GM23248 (cell line): ENCODE measurements at regions not wholly inside any gene's neighbourhood (a gene's known extent, or its start where the extent isn't known, plus 50 kb on each side); places are given as distances from the start of the nearest gene placed in this dataset.

ENCODE experiments used
- DNase-seq: peaks from one replicate; pipeline ENCODE4 v3.0.0-alpha.2; 2015
- H2AFZ ChIP-seq: fragments of 200-600 bp; sonication (generic); 2 replicates; pipeline ENCODE4 v1.6.1; 2016; ENCODE audit warnings: antibody characterized with exemption
- H3F3A ChIP-seq: fragments of 200-600 bp; sonication (generic); 2 replicates; pipeline ENCODE4 v1.6.1; 2016; ENCODE audit warnings: mild to moderate bottlenecking, antibody characterized with exemption, mixed run types; ENCODE audit not compliant: insufficient read depth
- H3K27ac ChIP-seq: fragments of 200-600 bp; sonication (generic); 2 replicates; pipeline ENCODE4 v1.5.1; 2016; ENCODE audit warnings: mild to moderate bottlenecking
- H3K27me3 ChIP-seq: fragments of 200-600 bp; sonication (generic); replicated peaks from 2 replicates; pipeline ENCODE4 v1.6.1; 2016; ENCODE audit warnings: mild to moderate bottlenecking; ENCODE audit not compliant: insufficient read depth
- H3K36me3 ChIP-seq: fragments of 200-600 bp; sonication (generic); 2 replicates; pipeline ENCODE4 v1.6.1; 2016; ENCODE audit warnings: low read depth, mild to moderate bottlenecking
- H3K4me1 ChIP-seq: fragments of 200-600 bp; sonication (generic); 2 replicates; pipeline ENCODE4 v1.6.1; 2016; ENCODE audit warnings: mild to moderate bottlenecking; ENCODE audit not compliant: insufficient read depth
- H3K4me2 ChIP-seq: fragments of 200-600 bp; sonication (generic); one replicate; pipeline ENCODE4 v1.6.1; 2016; ENCODE audit warnings: mild to moderate bottlenecking; ENCODE audit not compliant: unreplicated experiment
- H3K4me3 ChIP-seq: fragments of 200-600 bp; sonication (generic); 2 replicates; pipeline ENCODE4 v1.5.1; 2016; ENCODE audit warnings: mild to moderate bottlenecking
- H3K79me2 ChIP-seq: fragments of 200-600 bp; sonication (generic); 2 replicates; pipeline ENCODE4 v1.6.1; 2016; ENCODE audit warnings: mild to moderate bottlenecking; ENCODE audit not compliant: insufficient read depth
- H3K9ac ChIP-seq: fragments of 200-600 bp; sonication (generic); 2 replicates; pipeline ENCODE4 v1.6.1; 2016; ENCODE audit warnings: mild to moderate bottlenecking
- H3K9me2 ChIP-seq: fragments of 200-600 bp; sonication (generic); 2 replicates; pipeline ENCODE4 v1.6.1; 2016; ENCODE audit warnings: mixed run types, mild to moderate bottlenecking, moderate library complexity; ENCODE audit not compliant: insufficient read depth
- H3K9me3 ChIP-seq: fragments of 200-600 bp; sonication (generic); one replicate; pipeline ENCODE4 v1.6.1; 2017; ENCODE audit warnings: low read depth
- H4K20me1 ChIP-seq: fragments of 200-600 bp; sonication (generic); 2 replicates; pipeline ENCODE4 v1.6.0; 2016; ENCODE audit not compliant: insufficient read depth
- EZH2 ChIP-seq: fragments of 200-600 bp; sonication (generic); IDR thresholded peaks from 2 replicates; pipeline ENCODE4 v1.6.1; 2018; ENCODE audit warnings: antibody characterized with exemption, mild to moderate bottlenecking; ENCODE audit not compliant: insufficient read depth, poor library complexity, severe bottlenecking
- EZH2phosphoT487 ChIP-seq: fragments of 200-600 bp; sonication (generic); IDR thresholded peaks from 2 replicates; pipeline ENCODE4 v1.6.1; 2018; ENCODE audit warnings: antibody characterized with exemption, moderate library complexity, mild to moderate bottlenecking, low read depth; ENCODE audit not compliant: insufficient read depth
- WGBS, 2 experiments: methylation state at CpG; one replicate each; pipeline ENCODE4 v1.1.6; 2015 to 2017; ENCODE audit warnings: low lambda C conversion rate in 2 of 2, low coverage in 1 of 2; ENCODE audit errors: missing lambda C conversion rate in 2 of 2; 5-methylcytosine and 5-hydroxymethylcytosine counted together
- in situ Hi-C: fragments of 300-500 bp; cut with MboI; formaldehyde crosslinking; loops from 2 replicates; pipeline ENCODE4 v1.15.0; 2020

GRCh38 chr13:89115307-89115706, 1444.1 kb downstream of the SLITRK5 start:
- Histone ChIP-seq H3K79me2 (no peaks in the 10 kb centered on the region), H3K36me3 (no peaks in the 10 kb centered on the region), H3K9me3 (no peaks in the 10 kb centered on the region), H3K4me2 (no peak overlapping the region), H3K4me1 (no peaks in the 10 kb centered on the region), H3F3A (no peaks in the 10 kb centered on the region), H2AFZ (no peak overlapping the region), H3K27me3 (no peaks in the 10 kb centered on the region), H3K9ac (no peak overlapping the region), H3K9me2 (no peaks in the 10 kb centered on the region), H4K20me1 (no peaks in the 10 kb centered on the region), H3K27ac (no peak overlapping the region), H3K4me3 (no peak overlapping the region)
- in situ Hi-C loops: no loop called here
- 26 to 30% methylated on average over 3 of the region's 3 CpGs for WGBS, 2 experiments
- TF ChIP-seq EZH2phosphoT487 (no peak), EZH2 (no peak)
- no peak for DNase-seq

- no peak overlapping the region for H3K9ac ChIP-seq
- no peaks in the 10 kb centered on the region for H3K9me3 ChIP-seq
- H2AFZ ChIP-seq: no peak overlapping the region
- no peaks in the 10 kb centered on the region for H3K4me1 ChIP-seq
- H4K20me1 ChIP-seq: no peaks in the 10 kb centered on the region
- H3K79me2 ChIP-seq: no peaks in the 10 kb centered on the region
- H3K9me2 ChIP-seq: no peaks in the 10 kb centered on the region
- no peaks in the 10 kb centered on the region for H3F3A ChIP-seq
- H3K4me3 ChIP-seq: no peak overlapping the region
- WGBS, 2 experiments: 8 to 17% methylated on average over 3 of the region's 3 CpGs
- in situ Hi-C loops: no loop called here
- H3K4me2 ChIP-seq: no peak overlapping the region
- H3K36me3 ChIP-seq: no peaks in the 10 kb centered on the region
- no peak for DNase-seq
- H3K27ac ChIP-seq: no peak overlapping the region
- TF ChIP-seq EZH2phosphoT487: no peak
- no peak for TF ChIP-seq EZH2
- H3K27me3 ChIP-seq: no peaks in the 10 kb centered on the region
Observed at GRCh38 chr13:89136678-89137077, 1465.5 kb downstream of the SLITRK5 start.

GRCh38 chr13:89150362-89150761, 1479.2 kb downstream of the SLITRK5 start:
- Histone ChIP-seq H3F3A (no peaks in the 10 kb centered on the region), H3K27me3 (no peaks in the 10 kb centered on the region), H3K4me2 (no peak overlapping the region), H3K4me1 (no peaks in the 10 kb centered on the region), H3K36me3 (no peaks in the 10 kb centered on the region), H3K4me3 (no peak overlapping the region), H3K27ac (no peak overlapping the region), H4K20me1 (no peaks in the 10 kb centered on the region), H3K9me2 (no peaks in the 10 kb centered on the region), H3K79me2 (no peaks in the 10 kb centered on the region), H3K9me3 (no peaks in the 10 kb centered on the region), H2AFZ (no peak overlapping the region), H3K9ac (no peak overlapping the region)
- in situ Hi-C loops: no loop called here
- TF ChIP-seq EZH2 (no peak), EZH2phosphoT487 (no peak)
- no peak for DNase-seq

GRCh38 chr13:89153941-89154340, 1482.8 kb downstream of the SLITRK5 start:
- in situ Hi-C loops: no loop called here
- H3K79me2 ChIP-seq: no peaks in the 10 kb centered on the region
- no peak overlapping the region for H3K9ac ChIP-seq
- H3K4me2 ChIP-seq: no peak overlapping the region
- no peaks in the 10 kb centered on the region for H3K9me2 ChIP-seq
- no peak for DNase-seq
- H2AFZ ChIP-seq: no peak overlapping the region
- no peak for TF ChIP-seq EZH2phosphoT487
- TF ChIP-seq EZH2: no peak
- no peak overlapping the region for H3K4me3 ChIP-seq
- no peaks in the 10 kb centered on the region for H4K20me1 ChIP-seq
- no peaks in the 10 kb centered on the region for H3K9me3 ChIP-seq
- no peaks in the 10 kb centered on the region for H3K4me1 ChIP-seq
- no peak overlapping the region for H3K27ac ChIP-seq
- no peaks in the 10 kb centered on the region for H3K27me3 ChIP-seq
- no peaks in the 10 kb centered on the region for H3F3A ChIP-seq
- WGBS, 2 experiments: 29 to 41% methylated on average over 5 of the region's 5 CpGs
- H3K36me3 ChIP-seq: no peaks in the 10 kb centered on the region

GRCh38 chr13:89163096-89163495, 1491.9 kb downstream of the SLITRK5 start:
- no peak overlapping the region for H2AFZ ChIP-seq
- DNase-seq: no peak
- H3K4me1 ChIP-seq: no peaks in the 10 kb centered on the region
- H3F3A ChIP-seq: no peaks in the 10 kb centered on the region
- H3K4me2 ChIP-seq: no peak overlapping the region
- no peak overlapping the region for H3K4me3 ChIP-seq
- 56 to 59% methylated on average over 16 of the region's 16 CpGs for WGBS, 2 experiments
- TF ChIP-seq EZH2phosphoT487 (no peak), EZH2 (no peak)
- no peaks in the 10 kb centered on the region for H3K9me2 ChIP-seq
- H3K27me3 ChIP-seq: no peaks in the 10 kb centered on the region
- in situ Hi-C loops: no loop called here
- H3K36me3 ChIP-seq: no peaks in the 10 kb centered on the region
- no peak overlapping the region for H3K9ac ChIP-seq
- H4K20me1 ChIP-seq: no peaks in the 10 kb centered on the region
- no peaks in the 10 kb centered on the region for H3K9me3 ChIP-seq
- no peak overlapping the region for H3K27ac ChIP-seq
- no peaks in the 10 kb centered on the region for H3K79me2 ChIP-seq
